Keratinocyte (primary cell): ENCODE measurements at regions not wholly inside any gene's neighbourhood (a gene's known extent, or its start where the extent isn't known, plus 50 kb on each side); places are given as distances from the start of the nearest gene placed in this dataset.

ENCODE experiments used
- CTCF ChIP-seq, 3 experiments: IDR thresholded peaks in 1 of 3; conservative IDR thresholded peaks in 1 of 3; optimal IDR thresholded peaks in 1 of 3; 2 replicates in 2 of 3; 3 replicates in 1 of 3; pipeline versions ENCODE3 to v1.5.1; 2011; ENCODE audit warnings: low read length in 3 of 3, mild to moderate bottlenecking in 3 of 3, moderate library complexity in 2 of 3, control low read depth in 1 of 3, inconsistent platforms in 1 of 3; ENCODE audit not compliant: insufficient read depth in 2 of 3; ENCODE audit errors: extremely low read depth in 1 of 3
- EZH2 ChIP-seq: IDR thresholded peaks from one replicate; pipeline ENCODE4 v1.6.1; 2012; ENCODE audit warnings: inconsistent platforms, mild to moderate bottlenecking, low read length, moderate library complexity

- TF ChIP-seq CTCF (optimal IDR thresholded peaks at IDR 0.05 in 1 of 3, IDR thresholded peaks at IDR 0.05 in 1 of 3, conservative IDR thresholded peaks at IDR 0.05 in 1 of 3; ENCODE audit: extremely low read depth in 1 of 3, insufficient read depth in 2 of 3, low read length in 3 of 3) (no peak), EZH2 (no peak)
Measured at GRCh38 chr2:2650608-2651375, 319.7 kb upstream of the MYT1L start.
